Putamen (tissue), 1 donor: ENCODE measurements at regions not wholly inside any gene's neighbourhood (a gene's known extent, or its start where the extent isn't known, plus 50 kb on each side); places are given as distances from the start of the nearest gene placed in this dataset.

Source experiments
- DNase-seq: peaks from one replicate; pipeline ENCODE4 v3.0.0-alpha.2; 2016; ENCODE audit warnings: low spot score

DNA sequence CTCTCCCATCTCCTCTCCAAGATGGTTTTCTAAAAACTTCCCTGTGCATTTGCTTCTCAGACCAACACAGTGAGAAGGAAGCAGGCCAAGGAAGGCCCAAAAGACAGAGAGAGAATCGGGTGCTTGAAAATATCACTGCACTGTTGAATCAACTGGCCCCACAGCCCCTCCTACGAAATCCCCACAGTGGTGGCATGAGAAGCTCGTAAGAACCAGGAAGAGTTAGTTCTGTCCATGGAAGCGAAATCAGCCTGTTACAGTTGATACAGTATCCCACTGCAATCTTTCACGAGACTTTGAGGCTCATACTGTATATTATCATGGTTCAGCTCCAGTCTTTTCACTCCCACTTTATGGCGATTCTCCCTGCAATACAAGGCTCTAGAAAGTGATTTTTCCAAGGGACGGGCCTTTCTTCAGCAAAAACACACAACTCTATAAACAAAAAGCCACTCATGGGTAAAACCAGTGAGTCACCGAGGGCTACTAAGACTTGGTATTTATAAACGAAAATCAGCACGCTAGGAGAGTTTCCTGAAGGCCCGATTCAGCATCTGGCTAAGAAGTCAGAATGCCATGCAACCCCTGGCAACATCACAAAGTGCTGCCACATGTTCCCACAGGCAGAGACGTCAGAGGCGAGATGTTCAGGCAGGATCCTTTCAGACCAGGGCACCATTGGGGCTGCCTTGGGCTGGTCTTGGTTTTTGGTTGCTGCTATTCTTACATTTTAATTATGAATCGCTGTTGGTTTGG, 185.7 kb downstream of the IRX5 start:
- DNase-seq, result no peak

DNA sequence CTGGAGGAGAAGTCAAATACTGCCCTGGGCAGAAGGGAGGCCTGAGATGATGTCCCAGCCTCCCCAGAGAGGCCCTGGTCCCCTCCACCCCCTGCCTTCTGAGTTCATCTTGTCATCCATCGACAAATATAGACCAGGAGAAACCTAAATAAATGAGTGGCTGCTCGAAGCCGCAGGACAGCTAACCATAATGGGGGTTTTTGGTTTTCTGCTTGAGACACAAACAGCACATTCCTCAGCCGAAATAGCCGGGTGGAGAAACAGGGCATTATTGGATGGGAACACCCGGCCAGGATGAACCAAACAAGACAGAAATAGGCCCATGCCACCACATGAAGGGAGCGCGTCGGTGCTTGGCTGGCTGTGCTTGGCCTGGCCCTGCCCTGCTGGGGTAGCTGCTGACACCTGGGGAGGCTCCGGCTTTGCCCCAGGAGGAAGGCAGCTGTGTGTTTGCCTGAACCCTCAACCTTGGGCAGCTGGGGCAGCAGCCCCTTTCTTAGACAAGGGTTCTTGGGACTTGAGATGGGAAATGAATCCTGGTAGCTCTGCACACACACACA, 188.1 kb downstream of the IRX5 start:
- no peak for DNase-seq

GRCh38 chr16:55120408-55120807, 189.7 kb downstream of the IRX5 start:
- no peak for DNase-seq

DNA sequence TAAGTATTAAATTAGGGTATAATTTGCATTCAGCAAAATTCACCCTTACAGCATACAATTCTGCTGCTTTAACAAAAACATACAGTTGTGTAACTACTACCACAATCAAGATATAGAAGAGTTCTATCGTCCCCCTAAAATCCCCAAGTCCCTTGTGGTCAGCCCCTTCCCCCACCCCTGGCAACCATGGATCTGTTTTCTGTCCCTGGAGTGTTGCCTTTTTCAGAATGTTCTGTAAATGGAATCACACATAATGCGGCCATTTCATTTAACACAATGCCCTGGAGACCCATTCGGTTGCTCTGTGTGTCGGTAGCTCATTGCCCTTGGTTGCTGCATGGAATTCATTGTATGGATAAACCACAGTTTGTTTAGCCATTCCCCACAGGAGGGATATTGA, 190.2 kb downstream of the IRX5 start:
- no peak for DNase-seq

- no peak for DNase-seq
Observed at GRCh38 chr16:55123652-55124051, 193.0 kb downstream of the IRX5 start.

DNA sequence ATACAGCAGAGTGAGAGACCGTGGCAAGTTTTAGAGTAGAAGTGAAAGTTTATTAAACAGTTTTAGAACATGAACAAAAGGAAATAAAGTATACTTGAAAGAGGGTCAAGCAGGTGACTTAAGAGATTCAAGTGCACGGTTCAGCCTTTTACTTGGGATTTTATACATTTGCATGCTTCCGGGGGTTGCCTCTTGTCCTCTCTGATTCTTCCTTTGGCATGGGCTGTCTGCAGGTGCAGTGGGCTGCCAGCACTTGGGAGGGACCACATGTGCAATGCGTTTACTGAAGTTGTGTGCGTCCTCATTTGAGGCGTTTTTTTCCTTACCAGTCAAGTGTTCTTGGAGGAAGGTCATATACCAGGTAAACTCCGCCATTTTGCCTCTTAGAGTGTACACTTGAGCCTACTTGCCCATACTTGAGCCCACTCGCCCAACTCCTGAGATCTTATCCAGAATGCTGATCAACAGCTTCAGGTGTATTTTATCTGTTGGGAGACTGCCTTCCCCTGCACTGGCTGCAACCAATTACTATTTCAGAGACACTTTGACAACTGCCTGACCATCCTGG, 195.2 kb downstream of the IRX5 start:
- DNase-seq, result no peak

- no peak for DNase-seq
Observed at GRCh38 chr16:55126456-55126855, 195.8 kb downstream of the IRX5 start.

- no peak for DNase-seq
Observed at GRCh38 chr16:55130456-55130855, 193.5 kb upstream of the IRX6 start.

- DNase-seq, result no peak
Observed at GRCh38 chr16:55130911-55131310, 193.1 kb upstream of the IRX6 start.

GRCh38 chr16:55133654-55134053, 190.3 kb upstream of the IRX6 start:
- no peak for DNase-seq

DNA sequence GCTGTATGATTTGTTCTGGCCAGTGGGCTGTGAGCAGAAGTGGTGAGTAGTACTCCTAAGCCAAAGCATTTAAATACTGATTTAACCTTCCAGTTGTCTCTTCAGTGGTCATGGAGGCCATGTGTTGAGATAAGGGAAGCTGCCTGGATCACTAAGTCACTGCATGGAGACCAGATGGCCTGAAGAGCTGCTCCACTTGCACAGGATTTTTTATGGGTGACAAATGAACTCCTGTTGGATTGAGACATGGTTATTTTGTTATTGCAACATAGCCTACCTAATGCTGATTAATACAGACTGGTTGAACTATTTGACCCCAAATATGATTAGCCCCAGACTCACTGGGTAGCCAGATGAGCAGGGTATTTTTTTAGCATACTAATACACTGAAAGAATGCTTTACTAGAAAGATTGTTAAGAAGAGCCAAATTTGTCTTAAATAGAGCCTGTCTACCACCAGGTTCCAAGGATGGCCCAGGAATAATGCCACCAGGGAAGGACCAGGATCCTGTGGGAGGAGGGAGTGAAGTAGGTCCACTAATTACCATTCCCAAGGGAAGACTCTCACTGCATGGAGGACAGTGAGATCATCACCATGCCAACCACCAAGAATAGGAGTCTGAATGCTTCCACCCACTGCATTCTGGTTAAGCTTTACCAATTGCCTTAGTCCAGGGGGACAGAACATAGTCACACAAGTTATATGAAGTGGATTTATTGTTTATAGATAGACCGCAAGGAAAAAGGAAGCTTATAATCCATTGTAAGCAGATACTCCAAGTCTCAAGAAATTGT, 187.4 kb upstream of the IRX6 start:
- DNase-seq, result no peak

- DNase-seq, result no peak
Observed at GRCh38 chr16:55138298-55138697, 185.7 kb upstream of the IRX6 start.

- DNase-seq, result no peak
Observed at GRCh38 chr16:55142405-55142804, 181.6 kb upstream of the IRX6 start.

DNA sequence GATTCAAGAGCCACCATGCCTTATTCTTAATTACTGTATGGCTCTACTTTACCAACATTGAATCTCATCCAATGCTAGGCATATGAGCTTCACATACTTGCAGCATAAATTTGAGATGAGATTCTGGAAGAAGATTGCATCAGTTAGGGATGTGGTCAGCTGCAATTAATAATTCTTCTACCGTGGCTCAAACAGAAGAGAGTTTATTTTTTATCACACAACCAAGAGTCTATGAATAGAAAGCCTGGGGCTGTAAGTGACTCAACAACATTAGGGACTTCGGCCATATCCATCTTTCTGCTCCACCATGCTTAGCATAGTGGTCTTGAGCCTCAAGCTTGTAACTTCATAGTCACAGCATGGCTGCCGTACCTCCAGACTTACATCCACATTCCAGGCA, 179.4 kb upstream of the IRX6 start:
- no peak for DNase-seq

- no peak for DNase-seq
Observed at GRCh38 chr16:55145771-55146603, 178.0 kb upstream of the IRX6 start.

- DNase-seq, result no peak
Observed at GRCh38 chr16:55146966-55147365, 177.0 kb upstream of the IRX6 start.

- no peak for DNase-seq
Observed at GRCh38 chr16:55147396-55147795, 176.6 kb upstream of the IRX6 start.

DNA sequence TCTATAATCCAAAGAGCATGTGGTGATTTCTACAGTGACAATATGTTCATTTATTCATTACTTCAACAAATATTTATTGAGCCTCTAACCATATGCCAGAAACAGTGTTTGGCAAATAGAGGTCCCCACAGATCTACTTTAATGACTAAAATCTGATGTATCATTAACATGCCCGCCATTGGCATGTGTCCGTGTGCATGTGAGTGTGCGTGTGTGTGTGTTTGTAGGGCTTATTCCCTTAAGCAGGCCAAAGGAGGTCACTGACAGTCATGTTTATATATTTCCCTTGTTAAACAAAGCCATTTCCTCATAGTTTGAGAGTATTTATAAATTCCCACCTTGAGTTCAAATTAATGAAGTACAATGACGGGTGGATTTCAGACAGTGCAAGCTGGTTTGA, 174.4 kb upstream of the IRX6 start:
- DNase-seq, result no peak

DNA sequence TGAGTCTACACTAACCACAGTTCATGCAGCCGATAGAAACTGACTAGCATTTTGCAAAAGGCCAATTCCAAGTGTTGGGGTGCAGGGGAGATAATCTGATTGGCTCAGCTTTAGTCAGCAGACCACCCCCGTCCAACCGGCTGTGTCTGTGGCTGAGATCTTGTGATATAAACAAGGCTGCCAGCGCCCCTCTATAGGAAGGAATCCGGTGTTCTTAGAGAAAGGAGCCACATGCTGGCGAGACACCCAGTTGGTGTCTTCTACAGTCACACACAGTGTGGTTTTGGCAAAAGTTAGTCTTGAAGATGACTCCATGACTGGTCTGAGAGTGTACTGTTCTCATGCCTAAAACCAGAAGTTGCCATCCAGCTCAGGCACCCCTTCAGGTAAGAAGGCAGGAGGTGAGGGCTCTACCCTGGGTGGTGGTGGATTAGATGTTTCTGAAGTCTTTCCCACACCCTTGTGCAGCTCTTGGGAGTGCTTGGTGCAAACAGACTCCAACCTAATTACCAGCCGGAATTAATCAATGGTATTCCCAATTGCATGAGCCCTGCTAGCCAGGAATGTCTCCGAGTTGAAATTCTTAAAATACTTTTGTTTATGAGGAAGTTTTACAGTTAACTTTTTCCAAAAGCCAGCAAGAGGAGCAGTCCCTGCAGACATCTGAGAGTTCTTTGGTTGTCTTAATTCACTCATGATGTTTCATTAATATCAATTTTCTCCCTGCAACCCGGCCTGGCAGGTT, 172.3 kb upstream of the IRX6 start:
- DNase-seq, result no peak

DNA sequence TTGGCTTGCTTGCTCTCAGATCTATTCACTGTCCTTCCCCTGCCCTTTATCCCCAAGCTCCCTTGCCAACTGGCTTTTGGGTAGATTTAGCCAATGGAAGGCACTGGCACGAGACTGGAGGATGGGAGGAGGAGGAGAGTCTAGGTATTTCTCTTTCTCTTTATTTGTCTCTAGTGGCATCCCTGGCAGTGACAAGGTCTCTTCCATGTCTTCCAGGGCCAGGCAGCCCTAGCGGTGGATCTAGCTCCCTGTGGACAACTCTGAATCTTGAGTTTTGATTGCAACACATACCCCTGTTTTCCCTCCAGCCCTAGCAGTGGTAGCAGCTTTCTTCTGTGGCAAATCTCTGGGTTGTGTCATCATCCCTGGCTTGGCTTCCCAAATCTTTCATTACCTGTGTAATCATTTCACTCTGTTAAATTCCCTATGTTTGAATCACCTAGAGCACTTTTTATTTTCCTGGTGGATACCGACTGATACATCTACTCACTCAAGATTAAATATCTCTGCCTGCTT, 171.1 kb upstream of the IRX6 start:
- DNase-seq, result no peak

DNA sequence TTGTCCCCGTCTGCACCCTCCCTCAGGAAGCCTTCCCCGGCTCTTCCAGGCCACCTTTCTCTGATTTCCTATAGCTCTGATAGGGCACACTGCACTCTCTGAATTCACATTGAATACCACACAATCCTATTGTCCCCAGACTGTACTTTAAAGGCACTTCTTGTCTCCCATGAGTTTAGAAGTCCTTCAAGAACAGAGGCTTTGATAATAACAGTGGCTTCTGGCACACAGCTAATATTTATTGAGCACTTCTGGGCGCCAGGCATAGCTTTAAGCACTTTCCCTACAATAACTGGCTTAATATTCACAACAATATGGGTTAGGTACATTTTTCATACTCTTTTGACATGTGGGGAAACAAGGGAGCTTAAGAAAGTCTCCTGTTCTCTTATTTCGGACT, 169.7 kb upstream of the IRX6 start:
- no peak for DNase-seq
